GM04504 (cell line): ENCODE measurements at regions not wholly inside any gene's neighbourhood (a gene's known extent, or its start where the extent isn't known, plus 50 kb on each side); places are given as distances from the start of the nearest gene placed in this dataset.
"Not testable (repeated sequence)": the region's sequence is repeated elsewhere in the genome, so short reads cannot be mapped to it uniquely, and the experiment has no call there.

Experiments
- DNase-seq: peaks from one replicate; pipeline ENCODE4 v3.0.0-alpha.2; 2012; ENCODE audit warnings: low read depth

DNA sequence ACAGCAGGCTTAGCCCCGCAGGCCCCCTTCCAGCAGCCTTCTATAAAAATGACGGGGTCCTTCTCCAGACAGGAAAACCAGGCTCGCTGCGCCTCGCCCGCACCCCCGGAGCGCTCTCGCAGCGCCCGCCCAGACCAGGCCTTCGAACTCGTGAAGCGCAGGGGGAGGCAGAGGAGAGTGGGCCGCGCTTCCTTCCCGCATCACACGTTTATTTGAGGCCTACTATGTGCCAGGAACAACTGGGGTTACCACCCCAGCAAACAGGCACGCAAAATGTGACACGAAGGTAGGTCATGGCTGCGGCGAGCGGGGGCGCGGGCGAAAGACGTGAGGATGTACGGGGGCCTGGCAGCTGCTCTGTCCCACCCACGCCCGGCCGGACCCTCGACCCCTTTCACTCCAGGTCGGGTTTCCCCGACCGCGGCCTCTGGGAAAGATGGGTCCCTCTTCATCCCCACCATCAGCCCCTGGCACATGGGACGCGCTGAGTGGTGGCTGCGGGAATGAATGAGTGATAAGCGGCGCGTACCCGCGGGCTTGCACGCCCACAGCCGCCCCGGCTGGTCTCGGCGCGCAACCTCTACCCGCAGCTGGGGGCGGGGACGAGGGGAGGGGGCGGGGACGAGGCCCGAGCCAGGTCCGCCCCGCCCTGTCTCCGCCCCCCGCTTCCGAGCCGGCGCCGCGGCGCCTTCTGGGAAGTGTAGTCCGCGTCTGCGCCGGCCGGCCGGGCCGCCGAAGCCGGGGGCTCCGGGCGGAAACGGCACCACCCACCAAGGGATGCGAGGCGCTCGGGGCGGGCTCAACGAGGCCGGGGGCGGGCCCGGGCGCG, 59.1 kb downstream of the ZNF467 start:
- DNase-seq, result peak; percentile 58

DNA sequence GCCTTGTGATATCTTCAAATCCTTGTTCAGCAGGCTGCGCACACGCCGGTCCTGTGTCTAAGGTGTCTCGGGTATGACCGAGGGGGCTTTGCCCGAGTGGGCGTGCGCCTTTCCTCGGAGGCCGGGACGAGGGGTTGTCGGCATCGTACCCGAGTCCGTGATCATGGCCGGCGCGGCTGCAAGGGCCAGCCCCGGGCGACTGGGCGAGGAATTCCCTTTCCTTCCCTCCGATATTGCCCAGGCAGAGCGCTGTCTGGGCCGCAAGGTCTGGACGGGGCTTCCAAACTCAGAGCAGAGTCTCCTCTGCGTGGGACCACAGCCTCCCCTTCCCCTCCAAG, 59.7 kb downstream of the ZNF467 start:
- no peak for DNase-seq

DNA sequence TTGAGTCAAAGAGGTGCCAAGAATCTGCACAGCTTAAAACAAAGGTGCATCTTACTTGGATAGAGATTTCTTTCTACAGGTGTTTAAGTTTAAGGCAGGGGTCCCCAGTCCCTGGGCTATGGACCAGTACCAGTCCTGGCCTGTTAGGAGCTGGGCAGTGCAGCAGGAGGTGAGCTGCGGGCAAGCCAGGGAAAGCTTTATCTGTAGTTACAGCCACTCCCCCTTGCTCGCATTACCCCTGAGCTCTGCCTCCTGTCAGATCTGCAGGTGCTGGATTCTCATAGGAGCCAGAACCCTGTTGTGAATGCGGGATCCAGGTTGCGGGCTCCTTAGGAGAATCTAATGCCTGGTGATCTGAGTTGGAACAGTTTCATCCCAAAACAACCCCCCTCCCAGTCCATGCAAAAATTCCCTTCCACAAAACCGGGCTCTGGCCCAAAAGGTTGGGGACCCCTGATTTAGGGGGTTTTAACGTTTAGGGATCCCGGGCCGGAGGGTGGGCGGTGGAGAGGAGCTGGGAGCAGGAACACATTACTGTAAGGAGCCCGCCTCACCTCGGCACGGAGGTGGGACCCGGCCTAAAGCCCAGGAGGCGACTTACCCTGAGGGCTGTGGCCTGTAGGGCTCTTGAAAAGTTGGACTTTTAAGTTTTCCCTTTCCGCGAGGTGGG, 60.2 kb downstream of the ZNF467 start:
- no peak for DNase-seq

DNA sequence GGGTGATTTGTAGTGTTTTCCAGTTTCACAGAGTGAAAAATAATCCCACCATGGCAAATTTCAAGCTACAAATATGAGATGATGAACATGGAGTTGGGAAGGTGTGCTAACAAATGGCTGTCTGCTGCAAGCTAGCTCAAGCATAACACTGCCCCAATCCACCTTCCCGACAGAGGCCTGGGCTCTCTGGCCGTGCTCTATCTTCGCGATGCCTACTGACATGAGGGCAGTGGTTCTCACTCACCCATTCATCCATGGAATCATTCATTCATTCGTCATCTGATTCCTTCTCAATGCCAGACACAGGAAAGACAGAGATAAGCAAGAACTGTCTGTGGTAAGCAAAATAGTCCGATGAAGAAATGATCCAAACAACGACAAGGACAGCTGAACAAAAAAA, 65.4 kb downstream of the ZNF467 start:
- DNase-seq, result no peak

DNA sequence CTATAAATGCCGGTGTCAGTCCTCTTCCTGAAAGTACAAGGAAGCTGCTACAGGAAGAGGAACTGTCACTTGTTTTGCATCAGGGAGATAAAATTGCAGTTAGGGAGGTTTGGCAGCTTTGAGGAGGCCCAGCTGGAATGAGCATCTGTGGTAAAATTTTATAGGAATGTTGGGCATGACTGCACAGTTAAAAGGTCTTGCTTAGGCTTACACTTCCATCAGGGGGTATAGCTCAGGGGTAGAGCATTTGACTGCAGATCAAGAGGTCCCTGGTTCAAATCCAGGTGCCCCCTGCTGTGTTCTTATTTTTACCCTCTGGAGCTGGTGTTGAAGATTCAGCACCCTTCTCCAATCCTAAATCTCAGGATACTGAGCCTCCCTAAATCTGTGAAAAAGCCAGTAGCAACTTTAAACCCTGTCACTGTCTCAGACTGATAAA, 65.9 kb downstream of the ZNF467 start:
- DNase-seq, result no peak

DNA sequence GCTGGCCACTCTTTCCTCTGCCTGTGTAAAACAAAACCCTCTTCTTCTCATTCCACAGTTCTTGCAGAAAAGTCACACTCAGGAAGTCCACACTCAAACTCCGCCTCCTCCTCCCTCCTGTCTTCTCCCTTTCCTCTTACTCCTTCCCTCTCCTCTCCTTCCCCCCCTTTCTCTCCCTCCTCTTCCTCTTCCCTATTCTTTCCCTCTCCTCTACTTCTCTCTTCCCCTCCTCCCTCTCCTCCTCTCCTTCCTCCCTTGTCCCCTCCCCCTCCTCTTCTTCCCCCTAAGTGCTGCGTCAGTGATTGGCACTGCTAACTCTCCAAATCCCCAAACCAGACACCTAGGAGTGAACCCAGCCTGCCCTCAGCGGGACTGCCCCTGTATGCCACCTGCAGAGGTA, 67.0 kb downstream of the ZNF467 start:
- DNase-seq, result no peak

DNA sequence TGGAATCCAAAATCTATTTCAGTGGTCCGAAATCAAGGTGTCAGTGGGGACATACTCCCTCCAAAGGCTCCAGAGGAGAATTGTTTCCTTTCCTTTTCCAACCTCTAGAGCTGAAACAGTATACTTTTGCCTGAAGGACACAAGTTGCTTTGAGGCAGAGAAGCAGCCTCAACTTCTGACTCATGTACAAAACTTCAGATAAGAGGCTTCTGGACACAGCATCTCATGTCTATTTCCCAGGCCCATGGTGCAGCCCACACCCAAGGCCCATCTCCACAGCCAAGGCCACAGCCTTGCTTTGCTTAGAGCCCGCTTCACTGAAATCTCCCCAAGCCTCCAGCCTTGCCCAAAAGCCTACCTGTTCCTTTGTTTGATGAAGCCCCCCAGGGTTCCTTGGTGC, 68.9 kb downstream of the ZNF467 start:
- DNase-seq, result no peak

DNA sequence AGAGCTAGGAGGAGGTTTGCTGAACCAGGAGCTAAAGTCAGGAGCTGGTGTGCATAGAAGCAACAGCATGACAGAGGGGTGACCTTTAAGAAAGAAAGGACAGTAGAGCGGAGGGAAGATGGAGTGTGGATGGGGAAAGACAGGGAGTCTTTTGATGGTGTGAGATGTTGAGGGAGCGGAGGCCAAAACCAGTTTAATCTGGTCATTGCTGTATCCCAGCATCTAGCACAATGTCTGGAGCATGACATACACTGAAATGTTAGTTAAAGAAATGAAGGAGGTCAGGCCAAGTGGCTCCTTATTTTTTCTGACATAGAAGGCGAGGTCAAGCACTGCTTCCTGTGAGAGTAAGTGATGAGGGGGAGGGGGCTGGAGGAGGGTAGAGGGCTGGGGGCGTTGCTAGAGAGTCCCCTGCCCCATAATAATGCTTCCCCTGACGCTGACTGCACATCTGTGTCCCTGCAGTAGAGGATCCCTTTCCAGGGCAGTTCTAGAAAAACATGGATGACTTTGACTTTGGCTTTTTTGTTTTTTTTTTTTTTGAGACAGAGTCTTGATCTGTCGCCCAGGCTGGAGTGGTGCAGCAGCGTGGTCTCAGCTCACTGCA, 70.2 kb downstream of the ZNF467 start:
- DNase-seq, result no peak

DNA sequence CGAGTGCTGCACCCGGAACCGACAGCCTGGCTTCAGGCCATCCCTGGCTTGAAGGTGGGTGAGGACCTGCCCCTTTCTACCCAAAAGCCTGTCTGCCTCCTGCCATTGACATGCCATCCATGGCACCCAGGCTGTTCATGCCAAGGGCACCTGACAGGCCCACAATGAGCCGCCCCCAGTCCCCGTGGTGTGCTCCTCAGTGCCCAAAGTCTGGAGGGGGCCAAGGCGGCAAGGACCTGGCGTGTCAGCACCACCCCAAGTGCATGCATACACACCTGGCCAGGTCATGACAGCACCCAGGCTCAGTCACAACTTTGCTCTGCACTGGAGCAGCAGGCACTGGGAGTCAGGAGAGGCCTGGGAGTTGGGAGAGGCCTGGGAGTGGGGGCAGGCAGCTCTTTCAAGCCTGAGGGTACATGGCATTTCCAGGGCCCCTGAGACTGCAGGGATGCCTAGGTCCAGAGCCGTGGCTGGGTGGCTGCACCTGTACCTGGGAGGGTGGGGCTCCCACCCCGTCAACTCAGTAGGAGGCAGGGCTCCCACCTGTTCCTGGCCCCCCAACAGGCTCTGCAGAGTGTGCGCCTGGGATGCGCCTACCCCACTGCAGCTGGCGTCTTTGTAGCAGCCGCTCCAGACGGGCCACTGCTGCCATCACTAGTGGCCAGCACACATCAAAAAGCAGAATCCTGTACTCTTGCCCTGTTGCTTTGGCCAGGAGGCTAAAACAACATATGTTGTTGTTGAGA, 71.7 kb downstream of the ZNF467 start:
- DNase-seq, result no peak

DNA sequence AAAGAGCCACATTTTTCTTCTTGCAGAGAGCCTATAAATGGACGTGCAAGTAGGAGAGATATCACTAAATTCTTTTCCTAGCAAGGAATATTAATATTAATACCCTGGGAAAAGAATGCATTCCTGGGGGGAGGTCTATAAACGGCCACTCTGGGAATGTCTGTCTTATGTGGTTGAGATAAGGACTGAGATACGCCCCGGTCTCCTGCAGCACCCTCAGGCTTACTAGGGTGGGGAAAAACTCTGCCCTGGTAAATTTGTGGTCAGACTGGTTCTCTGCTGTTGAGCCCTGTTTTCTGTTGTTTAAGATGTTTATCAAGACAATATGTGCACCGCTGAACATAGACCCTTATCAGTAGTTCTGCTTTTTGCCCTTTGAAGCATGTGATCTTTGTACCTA, 75.6 kb downstream of the ZNF467 start:
- not testable (repeated sequence) for DNase-seq

DNA sequence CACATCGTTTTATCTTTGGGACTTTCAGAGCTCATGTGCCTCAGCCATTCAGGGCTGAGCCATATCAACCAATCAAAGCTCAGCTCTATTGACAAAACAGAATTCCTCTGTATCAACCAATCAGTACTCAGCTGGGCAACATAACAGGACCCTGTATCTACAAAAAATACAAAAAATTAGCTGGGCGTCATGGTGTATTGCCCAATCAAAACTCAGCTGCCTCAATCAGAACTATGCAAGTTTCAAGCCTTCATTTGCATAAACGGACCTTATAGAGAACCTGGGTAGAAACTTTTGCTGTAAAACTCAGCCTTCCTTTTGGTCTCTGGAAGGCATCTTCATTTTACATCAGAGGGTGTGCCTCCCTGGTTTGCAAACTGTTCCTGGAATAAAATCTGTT, 77.1 kb downstream of the ZNF467 start:
- no peak for DNase-seq

DNA sequence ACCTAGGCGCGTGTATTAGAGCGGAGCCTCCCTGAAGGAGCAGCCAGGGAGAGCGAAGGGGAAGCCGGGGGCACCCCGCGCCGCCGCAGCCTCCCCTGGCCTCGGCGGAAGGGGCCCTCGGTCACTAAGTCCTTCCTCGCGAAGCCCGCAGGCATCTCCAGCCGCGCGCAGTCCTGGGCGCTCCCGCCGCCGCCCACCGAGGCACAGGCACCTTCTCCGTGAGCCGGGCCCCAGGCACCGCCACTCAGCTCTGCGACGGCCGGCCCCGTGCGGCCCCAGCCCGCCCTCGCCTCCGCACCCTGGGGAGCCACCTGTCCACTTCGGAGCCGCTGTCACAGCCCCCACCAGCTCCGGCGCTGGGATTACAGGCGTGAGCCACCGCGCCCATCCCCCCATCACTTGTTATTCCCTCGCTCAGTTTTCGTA, 80.8 kb downstream of the ZNF467 start:
- DNase-seq, result no peak

DNA sequence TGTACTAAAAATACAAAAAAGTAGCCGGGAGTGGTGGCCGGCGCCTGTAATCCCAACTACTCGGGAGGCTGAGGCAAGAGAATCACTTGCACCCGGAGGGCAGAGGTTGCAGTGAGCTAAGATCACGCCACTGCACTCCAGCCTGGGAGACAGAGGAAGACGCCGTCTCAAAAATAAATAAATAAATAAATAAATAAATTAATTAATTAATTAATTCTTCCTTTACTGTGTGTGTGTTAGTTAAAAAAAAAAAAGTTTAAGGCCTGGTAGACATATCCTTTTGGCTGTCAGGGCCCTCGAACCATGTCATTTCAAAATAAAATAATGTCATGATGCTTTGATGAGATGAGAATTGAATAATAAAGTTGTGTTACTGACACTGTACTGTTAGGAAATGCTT, 81.3 kb downstream of the ZNF467 start:
- DNase-seq, result no peak

DNA sequence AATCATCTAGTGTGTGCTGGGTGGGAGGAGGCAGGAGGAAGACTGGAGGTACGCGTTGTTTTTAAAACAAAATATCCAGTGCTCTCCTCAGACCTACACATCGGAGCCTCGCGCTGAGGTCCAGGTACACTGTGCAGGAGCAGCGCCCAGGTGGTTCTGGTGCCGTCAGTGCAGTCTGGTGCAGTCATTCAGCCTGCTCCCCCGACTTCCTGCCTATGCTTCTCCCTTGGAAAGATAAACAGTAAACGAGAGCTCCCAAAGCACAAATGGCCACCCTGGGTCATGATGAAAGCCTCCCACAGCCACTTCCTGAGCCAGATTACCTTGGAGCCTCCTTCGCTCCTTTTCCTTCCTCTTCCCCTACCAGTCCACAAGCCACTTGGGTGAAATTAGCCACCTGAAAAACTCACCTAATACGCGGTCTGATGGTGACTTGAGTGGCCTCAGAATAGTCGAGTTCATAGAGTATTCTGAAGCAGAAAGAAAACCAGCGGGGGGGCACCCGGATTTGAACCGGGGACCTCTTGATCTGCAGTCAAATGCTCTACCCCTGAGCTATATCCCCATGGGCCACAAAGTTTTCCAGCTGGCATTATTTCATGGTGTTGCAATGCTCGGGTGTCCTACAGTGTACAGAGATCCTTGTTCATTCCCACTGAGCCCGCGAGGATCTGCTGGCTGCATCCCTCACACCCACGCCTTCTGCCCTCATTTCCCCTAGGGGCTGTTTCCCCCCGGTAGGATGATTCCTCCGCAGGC, 82.5 kb downstream of the ZNF467 start:
- peak; percentile 56 for DNase-seq

DNA sequence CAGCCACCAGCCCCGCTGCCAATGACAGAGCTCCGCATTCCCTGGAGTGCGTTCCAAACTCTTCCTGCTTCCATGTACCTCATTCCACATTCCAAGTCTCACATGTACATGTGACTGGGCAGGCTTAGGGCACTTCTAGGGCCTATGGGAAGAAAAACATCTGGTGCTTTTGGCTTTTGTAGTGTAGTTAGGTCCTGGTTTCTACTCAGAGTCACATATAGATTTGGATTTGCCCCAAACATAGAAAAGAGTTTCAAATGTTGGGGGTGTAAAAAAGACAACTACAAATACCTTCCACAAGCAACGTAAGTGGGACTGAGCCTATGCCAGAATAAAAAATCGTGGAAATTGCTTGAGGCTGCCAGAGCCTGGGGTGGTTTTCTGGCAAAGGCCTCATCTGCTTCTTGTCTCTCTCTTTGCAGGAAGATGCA, 84.1 kb downstream of the ZNF467 start:
- DNase-seq, result no peak

DNA sequence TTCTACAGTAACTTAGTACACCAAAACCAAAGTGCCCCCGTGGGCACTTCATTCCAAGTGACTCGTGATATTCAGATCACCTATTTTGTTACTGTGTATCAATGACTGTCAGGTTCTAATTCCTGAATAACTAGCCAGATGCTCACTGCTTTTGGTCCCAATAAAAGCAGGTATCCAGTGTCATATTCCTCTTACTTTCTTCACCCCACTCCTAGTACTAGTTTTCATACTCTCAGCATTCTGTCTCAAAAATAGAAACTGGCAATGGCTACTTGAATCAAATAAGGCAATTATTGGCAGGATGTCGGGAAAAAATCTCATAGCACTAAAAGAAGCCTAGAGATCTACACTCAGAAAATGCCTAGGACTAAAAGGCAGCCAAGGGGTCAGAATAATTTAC, 84.6 kb downstream of the ZNF467 start:
- no peak for DNase-seq

DNA sequence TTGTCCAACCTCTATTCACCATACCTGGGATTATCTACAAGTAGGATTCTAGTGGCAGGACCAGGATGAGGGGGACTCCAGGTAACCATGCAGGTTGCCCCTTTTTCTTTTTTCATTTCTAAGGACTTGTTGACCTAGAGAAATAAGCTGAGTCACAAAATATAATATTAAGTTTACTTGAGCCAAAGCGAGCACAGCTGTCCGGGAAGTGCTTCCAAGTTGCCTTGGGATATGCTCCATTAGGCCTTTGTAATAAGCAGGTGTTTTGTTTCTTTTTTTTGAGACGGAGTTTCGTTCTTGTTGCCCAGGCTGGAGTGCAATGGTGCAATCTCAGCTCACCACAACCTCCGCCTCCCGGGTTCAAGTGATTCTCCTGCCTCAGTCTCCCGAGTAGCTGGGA, 85.6 kb downstream of the ZNF467 start:
- not testable (repeated sequence) for DNase-seq

DNA sequence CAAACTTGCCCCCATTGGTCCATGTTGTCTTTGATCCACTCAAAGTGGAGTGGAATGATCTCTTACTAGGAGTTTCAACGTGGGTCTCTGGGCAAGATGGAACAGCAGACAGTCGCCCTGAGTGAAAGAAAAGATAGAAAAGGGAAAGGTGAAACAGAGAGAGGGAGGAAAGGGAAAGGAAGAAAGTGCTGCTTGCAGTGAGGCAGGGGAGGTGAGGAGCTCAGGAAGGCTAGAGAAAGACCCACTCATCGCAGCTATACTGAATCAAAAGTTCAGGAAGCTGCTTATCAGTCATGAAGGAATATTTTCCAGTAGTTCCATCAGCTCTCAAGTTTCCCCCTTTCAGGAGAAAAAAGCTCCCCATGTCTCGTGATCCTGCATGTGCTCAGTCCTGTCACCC, 86.9 kb downstream of the ZNF467 start:
- no peak for DNase-seq

DNA sequence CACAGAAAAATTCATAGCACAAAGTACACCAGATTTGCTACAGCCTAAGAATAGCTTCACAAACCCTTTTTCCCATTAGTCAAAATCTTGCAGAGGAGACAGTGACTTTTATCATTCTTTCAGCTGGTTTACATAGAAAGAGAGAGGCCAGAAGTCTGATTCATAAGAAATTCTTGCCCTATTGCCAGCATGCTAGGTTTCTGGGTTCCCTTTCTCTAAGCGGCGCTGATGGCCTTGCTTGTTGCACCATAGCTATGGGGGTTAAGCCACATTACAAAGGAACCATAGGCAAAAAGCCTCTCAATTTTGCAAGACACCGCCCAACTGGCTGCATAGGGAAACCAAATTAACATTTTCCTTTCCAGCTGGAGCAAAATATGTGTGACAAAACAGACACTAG, 87.4 kb downstream of the ZNF467 start:
- peak; percentile 80 for DNase-seq

DNA sequence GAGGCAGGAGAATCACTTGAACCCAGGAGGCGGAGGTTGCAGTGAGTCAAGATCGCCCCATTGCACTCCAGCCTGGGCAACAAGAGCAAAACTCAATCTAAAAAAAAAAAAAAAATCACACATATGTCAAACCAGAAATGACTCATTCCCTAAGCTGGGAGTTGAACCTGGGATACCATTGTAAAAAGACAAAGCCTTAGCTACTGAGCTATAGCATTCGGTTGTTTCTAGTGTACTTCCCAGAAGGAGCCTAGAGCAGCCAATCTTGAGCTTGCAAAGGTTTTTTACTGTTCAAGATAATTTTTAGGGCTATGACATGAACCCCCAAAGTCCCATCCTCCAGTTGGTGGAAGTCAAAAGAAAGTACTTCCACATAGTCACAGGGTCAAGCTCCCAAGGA, 87.9 kb downstream of the ZNF467 start:
- no peak for DNase-seq

DNA sequence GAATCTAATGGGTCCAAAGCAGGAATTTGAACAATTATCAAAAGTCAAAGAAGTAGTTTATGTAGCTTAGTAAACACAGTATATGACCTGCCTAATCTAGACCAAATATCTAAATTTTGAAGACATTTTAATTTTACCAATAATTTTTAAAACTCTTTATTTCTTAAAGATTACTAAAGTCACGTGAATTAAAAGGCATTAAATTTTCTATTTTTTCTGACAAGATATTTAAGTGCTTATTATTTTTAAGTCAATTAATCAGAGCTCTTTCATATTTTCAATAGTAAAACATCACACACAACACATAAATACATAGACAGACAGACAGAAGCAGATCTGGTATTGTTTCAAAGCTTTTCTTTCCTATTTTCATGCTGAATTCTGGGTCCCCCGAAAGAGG, 89.5 kb downstream of the ZNF467 start:
- DNase-seq, result no peak

DNA sequence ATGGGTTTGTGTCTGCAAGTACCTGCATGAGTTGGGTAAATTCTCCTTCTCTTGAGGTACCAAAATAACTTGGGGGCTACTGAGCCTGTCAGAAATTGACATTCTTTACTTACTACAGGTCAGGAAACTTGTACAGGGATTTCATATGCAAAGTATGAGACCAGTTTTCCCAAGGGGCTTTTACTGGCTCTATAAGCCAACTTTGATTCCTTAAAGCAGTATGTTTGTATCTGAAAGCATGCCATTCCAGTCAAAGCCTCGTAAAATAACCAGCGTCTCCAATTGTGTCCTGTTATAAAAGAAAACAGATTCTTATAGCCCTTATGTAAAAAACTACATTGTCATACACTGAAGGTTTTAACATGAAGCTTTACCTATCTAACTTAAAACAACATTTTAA, 90.2 kb downstream of the ZNF467 start:
- DNase-seq, result no peak
